ENCODE measurements at regions not wholly inside any gene's neighbourhood (a gene's known extent, or its start where the extent isn't known, plus 50 kb on each side); places are given as distances from the start of the nearest gene placed in this dataset.

GRCh38 chr3:20769430-20769829, 583.4 kb upstream of the SGO1 start:
- Histone ChIP-seq H4K20me1 (replicated peaks in 1 of 2; ENCODE audit: control insufficient read depth in 1 of 2, insufficient read depth in 2 of 2, low read length in 2 of 2) (no peaks in the 10 kb centered on the region), H2BK5ac (ENCODE audit: low read depth, low read length) (no peak overlapping the region), H4K5ac (ENCODE audit: insufficient read length, low read depth, low read length) (no peak overlapping the region), H3K23me2 (ENCODE audit: low read depth, low read length) (no peaks in the 10 kb centered on the region), H3K79me1 (ENCODE audit: low read depth, low read length) (no peaks in the 10 kb centered on the region), H3K9me3 (ENCODE audit: insufficient read depth in 2 of 2, low read depth in 1 of 2, low read length in 1 of 2) (no peaks in the 10 kb centered on the region), H3K4me2 (ENCODE audit: insufficient read depth in 1 of 2, low read depth in 2 of 2, low read length in 2 of 2) (no peak overlapping the region), H3K18ac (ENCODE audit: extremely low read depth, low read length) (no peak overlapping the region), H2AK5ac (ENCODE audit: low read depth, low read length) (no peak overlapping the region), H3K79me2 (ENCODE audit: control insufficient read depth in 1 of 2, insufficient read depth in 2 of 2, low read length in 2 of 2) (no peaks in the 10 kb centered on the region), H3K23ac (ENCODE audit: insufficient read length) (no peak overlapping the region), H3K14ac (ENCODE audit: insufficient read length) (no peak overlapping the region), H2BK20ac (ENCODE audit: low read length) (no peak overlapping the region), H3K4me3 (ENCODE audit: extremely low read depth in 1 of 4, insufficient read depth in 2 of 4, low read depth in 3 of 4, low read length in 4 of 4) (no peak overlapping the region), H3K27ac (ENCODE audit: low read depth, low read length) (no peak overlapping the region), H3K56ac (replicated peaks; ENCODE audit: insufficient read length, low read depth, low read length) (no peak overlapping the region), H3K4ac (replicated peaks; ENCODE audit: insufficient read length, low read depth, low read length) (no peak overlapping the region), H3K36me3 (ENCODE audit: control insufficient read depth in 2 of 4, insufficient read depth in 4 of 4, low read length in 3 of 4) (no peaks in the 10 kb centered on the region), H2BK120ac (replicated peaks; ENCODE audit: low read depth, low read length) (no peak overlapping the region), H4K8ac (ENCODE audit: extremely low read depth, insufficient read depth, low read length) (no peak overlapping the region), H3K9ac (replicated peaks in 1 of 4; ENCODE audit: extremely low read depth in 1 of 4, low read depth in 3 of 4, low read length in 3 of 4) (no peak overlapping the region), H2BK12ac (ENCODE audit: low read depth, low read length) (no peak overlapping the region), H4K91ac (replicated peaks; ENCODE audit: insufficient read length, low read length) (no peak overlapping the region), H3K27me3 (replicated peaks in 1 of 4; ENCODE audit: control insufficient read depth in 3 of 4, extremely low read depth in 1 of 4, insufficient read depth in 3 of 4, low read length in 3 of 4) (no peaks in the 10 kb centered on the region), H3K4me1 (replicated peaks in 1 of 4; ENCODE audit: control insufficient read depth in 3 of 4, insufficient read depth in 4 of 4, low read length in 3 of 4) (no peaks in the 10 kb centered on the region), H2AFZ (ENCODE audit: low read length) (no peak overlapping the region), H2BK15ac (ENCODE audit: low read length) (no peak overlapping the region)
- CTCF ChIA-PET (ENCODE audit: partially characterized antibody) = no interaction called here
- FAIRE-seq = no peak
- no peak for DNase-seq (ENCODE audit: low read depth in 1 of 2, low spot score in 2 of 2)
- WGBS, 2 experiments (ENCODE audit: extremely low coverage in 1 of 2, insufficient coverage in 1 of 2, insufficient read length in 1 of 2, insufficient replicate concordance in 2 of 2, low coverage in 1 of 2, low lambda C conversion rate in 2 of 2, missing lambda C conversion rate in 1 of 2) = 93% methylated on average over 4 of the region's 4 CpGs; no CpG with 5 or more reads in 1 of the 2 experiments
- TF ChIP-seq SUZ12 (IDR thresholded peaks at IDR 0.05; ENCODE audit: low read length) = no peak
- TF ChIP-seq SP1 (IDR thresholded peaks at IDR 0.05; ENCODE audit: low read depth, low read length) = no peak
- TF ChIP-seq SIRT6 (IDR thresholded peaks at IDR 0.05; ENCODE audit: low read length) = no peak
- no peak for TF ChIP-seq KDM5A (IDR thresholded peaks at IDR 0.05; ENCODE audit: low read length)
- no peak for TF ChIP-seq CBX8 (IDR thresholded peaks at IDR 0.05; ENCODE audit: borderline replicate concordance, low read depth, low read length)
- no peak for TF ChIP-seq BCL11A (IDR thresholded peaks at IDR 0.05; ENCODE audit: low read depth in 2 of 2, low read length in 2 of 2)
- no peak for TF ChIP-seq CBX5 (IDR thresholded peaks at IDR 0.05; ENCODE audit: low read depth, low read length)
- TF ChIP-seq NANOG (IDR thresholded peaks at IDR 0.05; ENCODE audit: insufficient read depth, low read depth, low read length, poor library complexity, severe bottlenecking) = no peak
- TF ChIP-seq EZH2 (IDR thresholded peaks at IDR 0.05; ENCODE audit: low read depth, low read length, severe bottlenecking) = no peak
- POLR2A ChIA-PET (ENCODE audit: partially characterized antibody) = no interaction called here
